Breast epithelium (tissue), 3 donors: ENCODE measurements at regions not wholly inside any gene's neighbourhood (a gene's known extent, or its start where the extent isn't known, plus 50 kb on each side); places are given as distances from the start of the nearest gene placed in this dataset.
"Not testable (repeated sequence)": the region's sequence is repeated elsewhere in the genome, so short reads cannot be mapped to it uniquely, and the experiment has no call there.

Experiments
- POLR2A ChIP-seq: fragments of 450-650 bp; IDR thresholded peaks from one replicate; pipeline ENCODE4 v1.6.1; 2016; ENCODE audit warnings: antibody characterized with exemption, mild to moderate bottlenecking, moderate library complexity
- POLR2AphosphoS5 ChIP-seq, 3 donors: sonication (generic); formaldehyde crosslinking; IDR thresholded peaks; one replicate each; pipeline ENCODE4 v1.6.1; 2017; ENCODE audit warnings: antibody characterized with exemption in 3 of 3

GRCh38 chr11:87703589-87703988 is 471.7 kb downstream of the RAB38 start:
- not testable (repeated sequence) for TF ChIP-seq POLR2A; POLR2AphosphoS5 (IDR thresholded peaks at IDR 0.05)
